ENCODE measurements at regions not wholly inside any gene's neighbourhood (a gene's known extent, or its start where the extent isn't known, plus 50 kb on each side); places are given as distances from the start of the nearest gene placed in this dataset.

DNA sequence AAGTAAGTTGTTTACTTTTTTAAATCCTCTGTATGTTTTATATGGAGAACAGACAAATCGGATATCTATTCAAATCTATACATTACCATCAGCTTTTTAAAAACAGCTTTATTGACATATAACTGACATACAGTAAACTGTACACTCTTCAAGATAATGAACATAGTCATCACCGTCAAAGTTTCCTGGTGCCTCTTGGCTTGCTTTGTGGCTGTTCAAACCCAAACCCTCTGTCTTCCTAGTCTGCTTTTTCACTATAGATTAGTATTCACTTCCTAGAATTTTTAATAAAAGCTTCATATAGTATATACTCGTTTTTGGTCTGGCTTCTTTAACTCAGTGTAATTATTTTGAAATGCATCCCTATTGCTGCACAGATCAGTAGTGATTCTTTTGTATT is 56.4 kb upstream of the TPTE start:
- H3K36me3 ChIP-seq (ENCODE audit: insufficient read depth) = peaks cover 19% of the 10 kb centered on the region

More for the DNA sequence above, 56.4 kb upstream of the TPTE start:
- Mint-ChIP-seq H3K4me3 (no peak overlapping the region), H3K27ac (no peak overlapping the region), H3K4me1 (no peaks in the 10 kb centered on the region), H3K27me3 (ENCODE audit: insufficient read depth, low read depth, poor library complexity) (no peaks in the 10 kb centered on the region), H3K36me3 (ENCODE audit: low read depth) (no peaks in the 10 kb centered on the region), H3K9me3 (no peaks in the 10 kb centered on the region)
- no peaks in the 10 kb centered on the region for H3K9me2 ChIP-seq (ENCODE audit: insufficient read depth)
- H4K20me1 ChIP-seq (replicated peaks; ENCODE audit: insufficient read depth) = no peaks in the 10 kb centered on the region
- no peaks in the 10 kb centered on the region for H3K27me3 ChIP-seq (ENCODE audit: insufficient read depth)
- no peaks in the 10 kb centered on the region for H3K79me2 ChIP-seq (replicated peaks; ENCODE audit: insufficient read depth)
- no peak for DNase-seq (ENCODE audit: low spot score)
- ATAC-seq = no peak
- H3F3A ChIP-seq (replicated peaks; ENCODE audit: low read depth) = no peaks in the 10 kb centered on the region
- no peak overlapping the region for H3K27ac ChIP-seq (ENCODE audit: low read depth)
- no peak overlapping the region for H3K4me3 ChIP-seq
- H3K4me1 ChIP-seq (ENCODE audit: insufficient read depth) = no peaks in the 10 kb centered on the region
- H3K4me2 ChIP-seq = no peak overlapping the region
- H2AFZ ChIP-seq = no peak overlapping the region
- TF ChIP-seq EZH2 (IDR thresholded peaks at IDR 0.05; ENCODE audit: low read depth, unreplicated experiment) = no peak
- no peak for TF ChIP-seq STAT1 (IDR thresholded peaks at IDR 0.05; ENCODE audit: unreplicated experiment)
- TF ChIP-seq, protein P1, sequence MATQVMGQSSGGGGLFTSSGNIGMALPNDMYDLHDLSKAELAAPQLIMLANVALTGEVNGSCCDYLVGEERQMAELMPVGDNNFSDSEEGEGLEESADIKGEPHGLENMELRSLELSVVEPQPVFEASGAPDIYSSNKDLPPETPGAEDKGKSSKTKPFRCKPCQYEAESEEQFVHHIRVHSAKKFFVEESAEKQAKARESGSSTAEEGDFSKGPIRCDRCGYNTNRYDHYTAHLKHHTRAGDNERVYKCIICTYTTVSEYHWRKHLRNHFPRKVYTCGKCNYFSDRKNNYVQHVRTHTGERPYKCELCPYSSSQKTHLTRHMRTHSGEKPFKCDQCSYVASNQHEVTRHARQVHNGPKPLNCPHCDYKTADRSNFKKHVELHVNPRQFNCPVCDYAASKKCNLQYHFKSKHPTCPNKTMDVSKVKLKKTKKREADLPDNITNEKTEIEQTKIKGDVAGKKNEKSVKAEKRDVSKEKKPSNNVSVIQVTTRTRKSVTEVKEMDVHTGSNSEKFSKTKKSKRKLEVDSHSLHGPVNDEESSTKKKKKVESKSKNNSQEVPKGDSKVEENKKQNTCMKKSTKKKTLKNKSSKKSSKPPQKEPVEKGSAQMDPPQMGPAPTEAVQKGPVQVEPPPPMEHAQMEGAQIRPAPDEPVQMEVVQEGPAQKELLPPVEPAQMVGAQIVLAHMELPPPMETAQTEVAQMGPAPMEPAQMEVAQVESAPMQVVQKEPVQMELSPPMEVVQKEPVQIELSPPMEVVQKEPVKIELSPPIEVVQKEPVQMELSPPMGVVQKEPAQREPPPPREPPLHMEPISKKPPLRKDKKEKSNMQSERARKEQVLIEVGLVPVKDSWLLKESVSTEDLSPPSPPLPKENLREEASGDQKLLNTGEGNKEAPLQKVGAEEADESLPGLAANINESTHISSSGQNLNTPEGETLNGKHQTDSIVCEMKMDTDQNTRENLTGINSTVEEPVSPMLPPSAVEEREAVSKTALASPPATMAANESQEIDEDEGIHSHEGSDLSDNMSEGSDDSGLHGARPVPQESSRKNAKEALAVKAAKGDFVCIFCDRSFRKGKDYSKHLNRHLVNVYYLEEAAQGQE (IDR thresholded peaks at IDR 0.05; ENCODE audit: unreplicated experiment) = no peak
- TF ChIP-seq, protein P2, sequence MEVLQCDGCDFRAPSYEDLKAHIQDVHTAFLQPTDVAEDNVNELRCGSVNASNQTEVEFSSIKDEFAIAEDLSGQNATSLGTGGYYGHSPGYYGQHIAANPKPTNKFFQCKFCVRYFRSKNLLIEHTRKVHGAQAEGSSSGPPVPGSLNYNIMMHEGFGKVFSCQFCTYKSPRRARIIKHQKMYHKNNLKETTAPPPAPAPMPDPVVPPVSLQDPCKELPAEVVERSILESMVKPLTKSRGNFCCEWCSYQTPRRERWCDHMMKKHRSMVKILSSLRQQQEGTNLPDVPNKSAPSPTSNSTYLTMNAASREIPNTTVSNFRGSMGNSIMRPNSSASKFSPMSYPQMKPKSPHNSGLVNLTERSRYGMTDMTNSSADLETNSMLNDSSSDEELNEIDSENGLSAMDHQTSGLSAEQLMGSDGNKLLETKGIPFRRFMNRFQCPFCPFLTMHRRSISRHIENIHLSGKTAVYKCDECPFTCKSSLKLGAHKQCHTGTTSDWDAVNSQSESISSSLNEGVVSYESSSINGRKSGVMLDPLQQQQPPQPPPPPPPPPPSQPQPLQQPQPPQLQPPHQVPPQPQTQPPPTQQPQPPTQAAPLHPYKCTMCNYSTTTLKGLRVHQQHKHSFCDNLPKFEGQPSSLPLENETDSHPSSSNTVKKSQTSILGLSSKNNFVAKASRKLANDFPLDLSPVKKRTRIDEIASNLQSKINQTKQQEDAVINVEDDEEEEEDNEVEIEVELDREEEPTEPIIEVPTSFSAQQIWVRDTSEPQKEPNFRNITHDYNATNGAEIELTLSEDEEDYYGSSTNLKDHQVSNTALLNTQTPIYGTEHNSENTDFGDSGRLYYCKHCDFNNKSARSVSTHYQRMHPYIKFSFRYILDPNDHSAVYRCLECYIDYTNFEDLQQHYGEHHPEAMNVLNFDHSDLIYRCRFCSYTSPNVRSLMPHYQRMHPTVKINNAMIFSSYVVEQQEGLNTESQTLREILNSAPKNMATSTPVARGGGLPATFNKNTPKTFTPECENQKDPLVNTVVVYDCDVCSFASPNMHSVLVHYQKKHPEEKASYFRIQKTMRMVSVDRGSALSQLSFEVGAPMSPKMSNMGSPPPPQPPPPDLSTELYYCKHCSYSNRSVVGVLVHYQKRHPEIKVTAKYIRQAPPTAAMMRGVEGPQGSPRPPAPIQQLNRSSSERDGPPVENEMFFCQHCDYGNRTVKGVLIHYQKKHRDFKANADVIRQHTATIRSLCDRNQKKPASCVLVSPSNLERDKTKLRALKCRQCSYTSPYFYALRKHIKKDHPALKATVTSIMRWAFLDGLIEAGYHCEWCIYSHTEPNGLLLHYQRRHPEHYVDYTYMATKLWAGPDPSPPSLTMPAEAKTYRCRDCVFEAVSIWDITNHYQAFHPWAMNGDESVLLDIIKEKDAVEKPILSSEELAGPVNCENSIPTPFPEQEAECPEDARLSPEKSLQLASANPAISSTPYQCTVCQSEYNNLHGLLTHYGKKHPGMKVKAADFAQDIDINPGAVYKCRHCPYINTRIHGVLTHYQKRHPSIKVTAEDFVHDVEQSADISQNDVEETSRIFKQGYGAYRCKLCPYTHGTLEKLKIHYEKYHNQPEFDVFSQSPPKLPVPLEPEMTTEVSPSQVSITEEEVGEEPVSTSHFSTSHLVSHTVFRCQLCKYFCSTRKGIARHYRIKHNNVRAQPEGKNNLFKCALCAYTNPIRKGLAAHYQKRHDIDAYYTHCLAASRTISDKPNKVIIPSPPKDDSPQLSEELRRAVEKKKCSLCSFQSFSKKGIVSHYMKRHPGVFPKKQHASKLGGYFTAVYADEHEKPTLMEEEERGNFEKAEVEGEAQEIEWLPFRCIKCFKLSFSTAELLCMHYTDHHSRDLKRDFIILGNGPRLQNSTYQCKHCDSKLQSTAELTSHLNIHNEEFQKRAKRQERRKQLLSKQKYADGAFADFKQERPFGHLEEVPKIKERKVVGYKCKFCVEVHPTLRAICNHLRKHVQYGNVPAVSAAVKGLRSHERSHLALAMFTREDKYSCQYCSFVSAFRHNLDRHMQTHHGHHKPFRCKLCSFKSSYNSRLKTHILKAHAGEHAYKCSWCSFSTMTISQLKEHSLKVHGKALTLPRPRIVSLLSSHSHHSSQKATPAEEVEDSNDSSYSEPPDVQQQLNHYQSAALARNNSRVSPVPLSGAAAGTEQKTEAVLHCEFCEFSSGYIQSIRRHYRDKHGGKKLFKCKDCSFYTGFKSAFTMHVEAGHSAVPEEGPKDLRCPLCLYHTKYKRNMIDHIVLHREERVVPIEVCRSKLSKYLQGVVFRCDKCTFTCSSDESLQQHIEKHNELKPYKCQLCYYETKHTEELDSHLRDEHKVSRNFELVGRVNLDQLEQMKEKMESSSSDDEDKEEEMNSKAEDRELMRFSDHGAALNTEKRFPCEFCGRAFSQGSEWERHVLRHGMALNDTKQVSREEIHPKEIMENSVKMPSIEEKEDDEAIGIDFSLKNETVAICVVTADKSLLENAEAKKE (CRISPR knock-in tag; IDR thresholded peaks at IDR 0.05) = no peak
- no peak for TF ChIP-seq JUNB (IDR thresholded peaks at IDR 0.05; ENCODE audit: unreplicated experiment)
- TF ChIP-seq CREB1 (CRISPR knock-in tag; IDR thresholded peaks at IDR 0.05; ENCODE audit: low read depth) = no peak
- TF ChIP-seq, protein P3, sequence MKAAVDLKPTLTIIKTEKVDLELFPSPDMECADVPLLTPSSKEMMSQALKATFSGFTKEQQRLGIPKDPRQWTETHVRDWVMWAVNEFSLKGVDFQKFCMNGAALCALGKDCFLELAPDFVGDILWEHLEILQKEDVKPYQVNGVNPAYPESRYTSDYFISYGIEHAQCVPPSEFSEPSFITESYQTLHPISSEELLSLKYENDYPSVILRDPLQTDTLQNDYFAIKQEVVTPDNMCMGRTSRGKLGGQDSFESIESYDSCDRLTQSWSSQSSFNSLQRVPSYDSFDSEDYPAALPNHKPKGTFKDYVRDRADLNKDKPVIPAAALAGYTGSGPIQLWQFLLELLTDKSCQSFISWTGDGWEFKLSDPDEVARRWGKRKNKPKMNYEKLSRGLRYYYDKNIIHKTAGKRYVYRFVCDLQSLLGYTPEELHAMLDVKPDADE (IDR thresholded peaks at IDR 0.05) = no peak
- no peak for TF ChIP-seq EZH2phosphoT487 (IDR thresholded peaks at IDR 0.05; ENCODE audit: unreplicated experiment)
- TF ChIP-seq NANOG (IDR thresholded peaks at IDR 0.05; ENCODE audit: borderline replicate concordance) = no peak
- TF ChIP-seq ZNF114 (CRISPR knock-in tag; IDR thresholded peaks at IDR 0.05) = no peak
- TF ChIP-seq, protein P4, sequence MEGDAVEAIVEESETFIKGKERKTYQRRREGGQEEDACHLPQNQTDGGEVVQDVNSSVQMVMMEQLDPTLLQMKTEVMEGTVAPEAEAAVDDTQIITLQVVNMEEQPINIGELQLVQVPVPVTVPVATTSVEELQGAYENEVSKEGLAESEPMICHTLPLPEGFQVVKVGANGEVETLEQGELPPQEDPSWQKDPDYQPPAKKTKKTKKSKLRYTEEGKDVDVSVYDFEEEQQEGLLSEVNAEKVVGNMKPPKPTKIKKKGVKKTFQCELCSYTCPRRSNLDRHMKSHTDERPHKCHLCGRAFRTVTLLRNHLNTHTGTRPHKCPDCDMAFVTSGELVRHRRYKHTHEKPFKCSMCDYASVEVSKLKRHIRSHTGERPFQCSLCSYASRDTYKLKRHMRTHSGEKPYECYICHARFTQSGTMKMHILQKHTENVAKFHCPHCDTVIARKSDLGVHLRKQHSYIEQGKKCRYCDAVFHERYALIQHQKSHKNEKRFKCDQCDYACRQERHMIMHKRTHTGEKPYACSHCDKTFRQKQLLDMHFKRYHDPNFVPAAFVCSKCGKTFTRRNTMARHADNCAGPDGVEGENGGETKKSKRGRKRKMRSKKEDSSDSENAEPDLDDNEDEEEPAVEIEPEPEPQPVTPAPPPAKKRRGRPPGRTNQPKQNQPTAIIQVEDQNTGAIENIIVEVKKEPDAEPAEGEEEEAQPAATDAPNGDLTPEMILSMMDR (conservative IDR thresholded peaks at IDR 0.05; ENCODE audit: low read depth in 2 of 2) = no peak
- no peak for TF ChIP-seq POLR2AphosphoS5 (IDR thresholded peaks at IDR 0.05; ENCODE audit: low read depth)
- TF ChIP-seq ZNF331 (CRISPR knock-in tag; IDR thresholded peaks at IDR 0.05; ENCODE audit: low read depth) = no peak
